Activated T-cell treated with anti-CD3 and anti-CD28 coated beads for 48 hours (primary cell): ENCODE measurements at regions not wholly inside any gene's neighbourhood (a gene's known extent, or its start where the extent isn't known, plus 50 kb on each side); places are given as distances from the start of the nearest gene placed in this dataset.
A peak's percentile ranks its signal among the peaks of the same experiment; 100 is the strongest.

Experiments
- DNase-seq: peaks from one replicate; pipeline ENCODE4 v3.0.0-alpha.2; 2020; ENCODE audit warnings: low read depth

DNA sequence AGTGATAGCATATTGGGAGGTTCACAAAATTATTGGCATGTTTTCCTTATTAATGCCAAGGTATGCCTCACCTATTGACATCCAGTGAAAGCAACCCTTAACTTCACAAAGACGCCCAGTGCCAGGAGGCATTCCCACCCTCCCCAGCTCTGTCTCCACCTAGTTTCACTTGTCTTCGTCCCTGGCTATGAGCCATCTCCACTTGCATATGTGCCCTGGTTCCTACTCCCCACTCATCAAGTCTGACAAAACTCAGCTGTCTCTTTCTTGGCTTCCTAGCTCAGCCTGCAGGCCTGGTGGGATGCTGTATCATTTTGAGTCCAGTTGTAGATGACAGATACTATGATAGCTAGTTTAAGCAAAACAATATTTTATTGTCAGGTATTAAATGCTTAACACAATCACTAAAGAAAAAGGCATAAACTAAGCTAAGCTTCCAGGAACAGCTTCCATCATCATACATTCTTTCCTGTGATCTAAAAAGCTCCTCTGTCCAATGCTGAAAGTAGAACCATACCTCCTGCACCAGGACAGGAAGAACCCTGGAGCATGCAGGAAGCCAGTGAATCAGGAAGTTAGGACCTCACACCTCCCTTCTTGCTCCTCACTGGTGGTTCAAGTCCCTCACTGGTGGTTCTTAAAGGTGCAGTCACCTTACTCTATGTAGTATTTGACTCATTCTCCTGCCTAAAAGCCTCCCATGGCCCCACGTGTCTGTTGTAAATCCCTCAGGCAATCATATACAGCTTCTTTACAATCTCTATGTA lies 410.3 kb upstream of the RASGEF1B start:
- DNase-seq: no peak

DNA sequence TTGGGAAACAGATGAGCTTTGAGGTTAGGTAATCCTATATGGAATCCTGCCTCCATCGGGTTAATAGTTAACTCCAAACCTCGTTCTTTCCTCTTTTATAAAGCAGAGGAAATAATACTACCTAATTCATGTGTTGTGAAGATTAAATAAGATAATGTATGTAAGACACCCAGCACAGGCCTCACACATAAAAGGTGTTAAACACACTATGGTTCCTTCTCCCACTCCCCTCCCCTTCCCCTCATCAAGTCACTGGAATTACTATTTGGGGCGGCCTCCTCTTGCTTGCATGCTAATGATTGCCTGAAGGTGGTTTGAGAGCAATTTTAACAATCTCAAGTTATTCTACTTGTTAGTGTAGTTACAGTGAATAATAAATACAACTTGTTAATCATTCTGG lies 404.4 kb upstream of the RASGEF1B start:
- no peak for DNase-seq

DNA sequence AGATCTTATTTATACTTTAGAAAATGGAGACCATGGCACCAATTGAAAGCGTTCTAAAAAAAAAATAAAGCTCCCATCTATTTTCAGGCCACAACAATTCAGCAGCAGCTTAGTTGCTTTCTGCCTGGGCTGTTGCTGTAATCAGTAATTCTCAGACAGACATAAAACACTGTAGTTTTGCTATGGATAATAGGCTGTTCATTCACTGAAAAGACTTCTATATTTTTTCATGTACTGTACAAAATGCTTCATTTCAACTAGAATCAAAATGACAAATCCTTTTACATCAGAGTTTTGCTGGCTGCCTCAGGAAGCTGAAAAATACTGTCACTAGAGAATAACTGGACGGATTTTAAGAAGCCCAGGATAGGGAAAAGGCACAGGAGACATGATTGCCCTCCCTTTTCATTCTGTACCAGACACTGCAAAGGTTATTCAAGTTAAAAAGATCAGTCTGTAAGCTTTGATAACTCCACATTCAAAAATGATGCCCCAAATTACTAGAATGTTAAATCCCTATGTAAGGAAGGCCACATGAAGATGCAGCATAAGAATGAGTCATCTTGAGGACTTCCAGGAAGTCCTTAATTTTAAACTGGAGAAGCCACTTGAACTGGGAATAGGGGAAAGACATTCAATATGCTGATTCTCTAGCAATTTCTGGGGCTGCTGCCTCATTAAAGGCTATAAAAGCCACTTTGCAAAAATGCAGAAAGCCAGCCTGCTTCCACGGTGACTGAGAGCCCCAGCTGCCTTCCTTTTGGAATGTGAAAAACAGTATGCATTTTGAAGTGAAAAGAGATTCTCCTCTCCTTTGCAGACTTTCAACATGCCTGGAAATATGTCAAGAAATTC lies 403.2 kb upstream of the RASGEF1B start:
- DNase-seq: no peak

DNA sequence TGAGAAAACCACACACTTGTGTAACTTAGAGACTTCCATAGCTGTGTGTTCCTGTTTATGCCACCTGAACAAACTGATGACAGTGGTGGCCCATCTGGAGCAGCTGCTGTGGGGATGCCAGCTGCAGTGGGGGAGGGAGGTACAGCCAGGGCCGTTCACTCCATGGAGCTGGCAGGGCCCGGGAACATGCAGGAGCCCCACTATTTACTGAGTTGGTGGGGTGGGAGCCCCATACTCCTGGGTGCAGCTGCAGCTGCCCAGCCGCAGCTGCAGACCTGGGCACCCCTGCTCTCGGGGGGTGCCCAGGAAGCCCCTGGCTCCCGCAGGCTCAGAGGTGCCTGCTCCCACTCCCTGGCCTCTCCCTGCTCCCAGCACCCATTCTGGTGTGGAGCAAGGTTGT lies 398.6 kb upstream of the RASGEF1B start:
- DNase-seq: no peak

DNA sequence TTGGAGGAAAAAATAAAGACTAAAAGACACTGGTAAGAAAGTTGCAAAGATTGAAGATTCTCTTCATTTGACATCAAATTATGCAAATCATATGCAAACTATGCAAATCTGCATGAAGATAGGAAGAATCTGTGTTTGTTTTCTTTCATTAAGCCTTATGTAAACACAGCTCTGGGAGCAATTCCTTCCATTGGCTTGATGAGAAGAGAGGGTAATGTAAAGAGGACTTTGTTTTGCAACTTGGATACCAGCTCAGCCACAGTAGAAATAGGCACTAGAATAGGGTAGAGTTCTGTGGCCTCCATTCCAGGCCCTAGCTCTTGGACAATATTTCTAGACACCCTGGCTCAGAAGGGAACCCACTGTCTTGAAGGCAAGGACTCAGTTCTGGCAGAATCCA lies 388.4 kb upstream of the RASGEF1B start:
- DNase-seq: no peak

DNA sequence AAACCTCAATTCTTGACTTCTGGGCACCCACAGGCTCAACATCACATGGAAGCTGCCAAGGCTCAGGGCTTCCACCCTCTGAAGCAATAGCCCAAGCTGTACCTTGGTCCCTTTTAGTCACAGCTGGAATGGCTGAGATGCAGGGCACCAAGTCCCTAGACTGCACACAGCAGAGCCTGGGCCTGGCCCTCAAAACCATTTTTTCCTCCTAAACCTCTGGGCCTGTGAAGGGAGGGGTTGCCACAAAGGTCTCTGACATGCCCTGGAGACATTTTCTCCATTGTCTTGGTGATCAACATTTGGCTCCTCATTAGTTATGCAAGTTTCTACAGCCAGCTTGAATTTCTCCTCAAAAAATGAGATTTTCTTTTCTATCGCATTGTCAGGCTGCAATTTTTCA lies 382.7 kb upstream of the RASGEF1B start:
- DNase-seq: no peak

DNA sequence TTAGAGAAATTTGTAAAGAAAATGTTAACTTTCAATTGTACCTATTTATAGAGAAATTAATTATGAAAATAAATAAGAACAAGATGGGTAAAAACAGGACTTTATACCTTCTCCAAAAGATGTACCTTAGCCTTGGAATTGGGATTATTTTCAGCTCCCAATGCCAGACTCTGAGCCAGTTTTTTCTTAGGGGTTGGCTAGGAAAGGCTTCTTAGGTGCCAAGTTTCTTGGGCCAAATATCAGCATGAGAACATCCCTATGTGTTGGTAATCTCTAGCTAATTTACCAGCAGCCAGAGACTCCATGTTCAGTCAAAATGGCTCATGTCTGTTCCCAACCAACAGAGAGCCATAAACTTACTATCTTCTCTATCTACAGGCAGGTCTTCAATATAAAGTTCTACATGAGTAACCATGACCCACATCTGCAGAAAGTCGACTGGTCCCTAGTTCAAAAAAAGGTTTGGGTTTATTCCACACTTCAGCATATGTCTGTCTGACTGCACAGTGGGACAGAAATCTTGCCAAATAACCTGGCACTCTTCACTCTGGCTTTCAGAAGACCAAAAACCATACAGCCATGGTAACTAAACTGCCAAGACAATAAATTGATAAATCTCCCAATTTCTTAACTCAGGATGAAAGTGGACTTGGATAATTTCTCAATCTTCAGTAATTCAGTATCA lies 380.5 kb upstream of the RASGEF1B start:
- DNase-seq: no peak

DNA sequence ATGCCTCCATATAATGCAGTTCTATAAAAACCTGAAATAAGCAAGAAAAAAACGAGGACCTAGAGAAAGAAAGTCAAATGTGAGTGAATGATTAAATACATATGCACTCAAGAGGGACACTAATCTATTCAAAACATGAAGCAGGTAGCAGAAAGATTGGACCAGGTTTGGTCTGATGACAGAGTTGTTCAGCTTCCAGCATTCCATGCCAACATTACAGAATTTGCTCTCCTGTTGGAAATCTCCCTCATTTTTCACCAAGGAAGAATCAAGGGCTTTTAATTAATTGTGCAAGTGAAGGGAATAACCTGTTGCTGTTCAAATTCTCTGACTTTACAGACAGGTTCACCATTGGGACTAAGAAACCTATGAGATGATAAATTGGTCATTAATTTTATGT lies 379.0 kb upstream of the RASGEF1B start:
- no peak for DNase-seq

DNA sequence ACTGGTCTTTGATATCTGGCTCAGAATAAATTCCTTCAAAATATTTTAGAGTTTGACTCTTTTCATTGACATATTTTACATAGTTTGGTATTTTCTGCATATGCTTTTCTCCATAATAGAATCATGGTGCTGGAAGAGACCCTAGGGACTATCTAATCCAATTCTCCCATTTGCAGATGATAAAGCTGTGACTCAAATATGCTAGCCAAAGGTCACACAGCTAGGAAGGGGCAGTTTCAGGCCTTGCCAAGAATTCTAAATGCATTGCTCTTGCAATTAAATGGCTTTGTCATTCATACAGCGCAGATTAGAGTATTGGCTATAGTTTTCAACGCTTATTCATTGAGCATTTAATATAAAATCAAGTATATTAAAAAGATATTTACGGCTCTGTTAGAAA lies 374.1 kb upstream of the RASGEF1B start:
- no peak for DNase-seq

DNA sequence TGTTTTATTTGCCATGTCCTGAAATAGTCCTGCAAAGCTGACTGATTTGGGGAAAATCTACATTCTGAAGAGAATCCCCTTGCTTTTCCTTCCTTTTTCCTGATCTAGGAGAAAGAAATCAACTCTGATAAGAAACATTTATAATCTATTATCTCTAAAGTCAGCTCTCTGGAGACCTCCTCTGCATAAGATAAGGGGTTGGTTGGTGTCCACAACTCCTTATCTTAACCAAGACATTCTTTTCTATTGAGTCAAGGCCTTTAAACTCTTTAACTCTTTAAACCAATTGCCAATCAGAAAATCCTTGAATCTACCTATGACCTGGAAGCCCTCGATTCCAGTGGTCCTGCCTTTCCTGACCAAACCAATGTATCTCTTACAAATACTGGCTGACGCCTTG lies 373.6 kb upstream of the RASGEF1B start:
- DNase-seq: no peak

DNA sequence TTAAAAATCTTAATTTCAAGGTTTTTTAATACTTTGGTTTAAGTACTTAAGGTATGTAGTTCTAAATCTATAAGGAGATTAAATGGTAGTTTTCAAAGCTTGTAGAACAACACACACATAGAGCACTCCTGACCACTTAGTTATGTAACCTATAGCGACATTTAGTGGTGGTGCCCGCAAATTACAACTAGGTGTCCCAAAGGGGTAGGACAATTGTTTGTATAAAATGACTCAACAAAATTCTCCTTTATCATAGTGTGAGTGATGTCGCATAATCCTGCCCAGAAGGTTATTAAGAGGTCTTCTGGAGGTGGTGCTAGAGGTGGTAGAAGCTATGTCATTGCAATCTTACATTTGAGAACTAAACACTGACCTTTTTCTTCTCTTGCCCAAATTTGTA lies 373.0 kb upstream of the RASGEF1B start:
- peak; percentile 56 for DNase-seq

DNA sequence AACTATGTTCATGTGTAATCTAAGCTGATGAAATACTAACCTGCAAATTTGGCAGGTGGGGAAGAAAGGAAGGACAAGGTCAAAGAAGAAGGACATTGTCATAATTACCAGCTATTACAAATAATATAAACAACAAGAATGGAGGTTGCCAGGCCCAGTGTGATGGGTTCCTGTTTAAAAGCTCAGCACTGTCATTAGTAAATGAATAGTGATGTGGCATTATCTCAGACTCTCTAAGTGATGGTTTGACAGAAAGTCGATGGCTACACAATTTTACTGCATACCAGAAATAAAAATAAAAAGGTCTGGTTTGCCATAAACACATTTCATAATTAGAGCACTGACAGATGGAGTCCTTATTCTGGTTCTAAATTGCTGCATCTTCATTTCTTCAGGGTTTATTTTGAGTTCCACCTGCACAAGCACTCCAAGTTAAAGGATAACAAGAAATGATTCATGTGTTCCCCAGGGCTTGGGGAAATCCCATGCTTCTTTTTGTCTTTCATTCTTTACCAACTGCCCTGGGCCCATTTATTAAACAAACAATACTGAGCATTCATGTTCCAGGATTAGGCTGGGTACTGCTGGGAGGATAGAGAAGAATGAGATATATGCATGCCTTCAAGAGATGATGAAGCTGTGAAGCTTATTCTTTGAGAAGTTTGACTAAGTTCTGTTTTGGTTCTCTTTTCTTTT lies 367.8 kb upstream of the RASGEF1B start:
- no peak for DNase-seq

DNA sequence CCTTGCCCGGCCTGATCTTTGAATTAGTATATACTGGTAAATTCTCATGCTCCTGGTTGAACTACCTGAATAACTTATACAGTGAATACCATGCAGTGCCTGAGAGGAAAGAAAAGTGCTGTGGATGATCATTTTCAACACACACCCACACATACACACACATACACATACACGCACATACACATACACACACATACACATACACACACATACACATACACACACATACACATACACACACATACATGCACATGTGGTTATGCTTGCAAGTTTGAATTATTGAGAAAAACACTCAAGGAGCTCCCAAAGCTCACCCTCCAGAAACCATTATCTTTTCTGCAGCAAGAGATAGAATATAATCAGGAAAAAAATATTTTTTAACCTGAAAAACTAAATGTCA lies 366.9 kb upstream of the RASGEF1B start:
- DNase-seq: no peak

DNA sequence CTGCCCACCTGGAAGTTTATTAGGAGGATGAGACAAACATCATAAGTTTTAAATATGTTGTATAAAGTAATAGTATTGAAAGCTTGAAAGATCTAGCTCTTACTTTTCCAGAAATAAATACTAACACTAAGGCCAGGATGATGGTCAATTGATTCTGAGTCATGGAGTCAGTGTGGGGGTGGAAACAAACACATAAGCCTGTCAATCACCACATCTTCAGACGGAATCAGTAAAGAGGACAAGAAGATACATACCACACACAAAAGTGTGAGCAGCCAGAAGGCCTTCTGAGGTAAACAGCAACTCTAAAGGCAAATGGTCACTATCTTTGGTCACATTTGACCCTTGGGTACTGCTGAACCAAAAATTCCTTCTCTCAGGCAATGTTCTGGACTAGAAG lies 365.0 kb upstream of the RASGEF1B start:
- DNase-seq: no peak

DNA sequence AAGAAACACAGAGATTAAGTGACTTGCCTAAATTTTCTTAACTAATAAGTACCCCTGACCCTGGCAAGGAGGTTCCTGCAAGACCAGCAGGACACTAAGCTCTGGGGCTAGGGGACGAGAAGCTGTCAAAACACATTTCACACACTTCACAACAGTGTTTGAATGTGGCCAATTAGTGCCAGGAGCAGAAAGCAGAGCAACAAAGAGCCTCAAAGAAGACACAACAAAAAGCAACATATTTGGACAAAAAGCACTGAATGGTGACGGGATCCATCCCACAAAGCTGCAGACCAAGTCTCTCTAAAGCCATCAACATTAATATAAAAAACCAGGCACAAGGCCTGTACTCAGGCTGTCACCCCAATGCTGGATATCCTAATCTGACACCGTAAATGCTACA lies 361.9 kb upstream of the RASGEF1B start:
- no peak for DNase-seq

DNA sequence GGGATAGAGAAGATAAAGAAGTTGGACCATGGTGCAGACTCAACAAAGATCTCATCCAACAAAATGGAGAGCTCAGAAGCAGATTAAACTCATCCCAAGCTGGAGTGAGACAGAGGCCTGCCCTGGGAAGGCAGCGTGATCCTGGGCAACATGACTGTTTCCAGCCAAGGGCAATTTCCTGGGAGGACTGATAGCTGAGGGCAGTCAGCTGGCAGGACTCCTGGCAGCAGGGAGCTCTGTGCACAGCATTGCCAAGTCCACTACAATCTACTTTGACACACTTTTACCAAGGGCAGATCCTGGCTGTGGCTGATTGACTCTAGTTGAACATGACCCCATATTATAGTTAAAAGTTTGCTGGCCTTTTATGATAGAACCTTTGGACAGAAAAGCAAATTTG lies 357.3 kb upstream of the RASGEF1B start:
- no peak for DNase-seq

DNA sequence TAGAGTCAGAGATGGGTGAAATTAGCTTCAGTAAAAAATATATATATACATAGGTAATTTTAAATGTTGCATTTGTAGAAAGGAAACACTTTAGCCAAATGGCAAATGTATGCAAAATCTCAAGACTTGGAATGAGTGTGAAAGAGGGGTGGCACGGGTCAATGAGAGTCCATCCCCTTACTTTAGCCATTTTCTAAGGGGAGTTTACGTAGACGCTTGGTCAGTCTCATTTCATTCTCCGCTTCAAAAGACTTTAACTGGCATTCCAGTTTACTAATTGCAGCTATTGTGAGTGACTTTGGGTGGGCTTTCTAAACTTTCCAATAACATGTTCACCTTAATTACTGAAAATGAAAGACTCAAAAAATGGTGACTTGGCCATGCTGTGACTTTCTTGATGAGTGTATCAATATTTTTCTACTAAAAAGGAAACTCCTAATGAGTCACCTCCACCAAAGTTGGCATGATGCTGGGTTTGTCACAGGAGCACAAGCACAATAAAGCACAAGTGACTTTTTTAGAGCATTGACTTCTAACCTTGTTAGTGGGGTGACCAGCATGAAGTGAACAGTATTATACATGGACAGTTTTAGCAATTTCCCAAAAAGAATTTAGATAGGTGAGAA lies 356.0 kb upstream of the RASGEF1B start:
- no peak for DNase-seq

DNA sequence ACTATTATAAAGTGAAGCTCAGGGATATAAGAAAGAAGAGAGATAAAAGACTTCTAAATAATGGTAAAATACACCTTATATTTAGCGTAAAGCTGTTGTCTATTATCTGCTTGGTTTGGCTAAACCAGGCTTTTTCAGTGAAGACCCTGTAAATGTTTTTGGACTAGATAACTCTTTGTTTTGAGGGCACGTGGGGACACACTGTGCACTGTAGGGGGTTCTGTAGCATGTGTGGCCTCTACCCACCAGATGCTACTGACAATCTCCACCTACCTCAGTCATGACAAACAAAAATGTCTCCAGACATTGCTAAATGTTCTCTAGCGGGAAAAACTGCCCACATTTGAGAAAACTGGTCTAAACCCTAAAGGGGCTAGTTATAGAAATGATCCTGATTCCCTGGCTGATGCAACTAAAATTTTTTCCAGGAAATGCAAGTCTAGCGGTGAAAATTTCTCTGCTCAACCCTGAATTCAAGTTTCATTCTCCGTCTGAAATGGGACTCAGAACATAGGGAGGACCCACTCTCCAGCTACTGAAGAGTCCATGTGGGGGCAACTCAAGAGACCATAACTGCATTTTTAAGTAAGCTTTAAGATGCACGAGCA lies 355.2 kb upstream of the RASGEF1B start:
- DNase-seq: no peak

DNA sequence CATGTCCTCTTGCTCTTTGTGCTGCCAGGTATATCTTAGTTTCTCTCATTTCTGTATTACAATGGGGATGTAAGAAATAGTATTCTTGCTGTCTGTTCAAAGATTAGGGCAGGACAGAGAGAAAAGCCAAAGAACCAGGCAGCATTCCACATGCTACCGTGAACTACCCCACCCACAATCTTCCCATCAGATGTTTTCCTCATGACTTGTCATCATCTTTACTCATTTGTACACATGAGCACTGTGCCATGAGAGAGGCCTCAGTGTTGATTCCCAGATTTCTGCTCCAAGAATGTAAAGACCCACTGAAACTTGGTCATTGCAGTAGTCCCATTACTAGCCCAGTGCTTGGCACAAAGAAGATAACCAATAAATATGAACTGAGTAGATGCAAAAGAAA lies 354.6 kb upstream of the RASGEF1B start:
- no peak for DNase-seq

DNA sequence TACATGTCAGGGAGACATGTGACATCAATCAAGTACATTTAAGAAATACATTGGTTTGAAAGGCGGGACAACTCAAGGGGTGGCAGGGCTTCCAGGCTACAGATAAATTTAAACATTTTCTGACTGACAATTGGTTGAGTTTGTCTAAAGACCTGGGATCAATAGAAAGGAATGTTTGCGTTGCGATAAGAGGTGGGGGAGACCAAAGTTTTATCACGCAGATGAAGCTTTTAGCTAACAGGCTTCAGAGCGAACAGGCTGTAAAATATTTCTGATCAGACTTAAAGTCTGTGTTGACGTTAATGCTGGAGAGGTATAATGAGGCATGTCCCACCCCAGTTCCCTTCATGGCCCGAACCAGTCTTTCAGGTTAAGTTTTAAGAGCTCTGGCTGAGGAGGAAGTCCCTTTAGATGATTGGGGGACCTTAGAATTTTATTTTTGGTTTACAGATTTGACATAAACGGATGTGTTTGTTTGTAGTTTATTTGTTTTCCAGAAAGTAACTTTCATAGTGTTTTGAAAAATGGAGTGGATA lies 346.7 kb upstream of the RASGEF1B start:
- DNase-seq: no peak
